A549 (cell line): ENCODE measurements at regions not wholly inside any gene's neighbourhood (a gene's known extent, or its start where the extent isn't known, plus 50 kb on each side); places are given as distances from the start of the nearest gene placed in this dataset.

Experiments
- ATAC-seq, 2 experiments: fragments of 200-7000 bp in 1 of 2; fragments of >200 bp in 1 of 2; cut with Nextera tagmentation in 1 of 2; cut with Tn5 transposase in 1 of 2; 3 replicates each; pipeline versions ENCODE4 v1.8.0 to v1.9.1; 2018 to 2020; ENCODE audit warnings: mild to moderate bottlenecking in 1 of 2, moderate library complexity in 1 of 2
- CTCF ChIA-PET: fragments of 300-600 bp; sonication (Branson Sonifier 250); formaldehyde crosslinking; extraction: SDS; loops from one replicate; lab custom pipeline; 2021; ENCODE audit warnings: antibody characterized with exemption, inconsistent platforms; lab: Yijun Ruan, JAX
- POLR2A ChIA-PET: fragments of 350-600 bp; formaldehyde crosslinking; extraction: SDS; loops from one replicate; lab custom pipeline; 2021; ENCODE audit warnings: antibody characterized with exemption, inconsistent platforms; lab: Yijun Ruan, JAX
- DNase-seq, 2 experiments: peaks; one replicate each; pipeline versions ENCODE4 v3.0.0 to v3.0.0-alpha.2; 2011 to 2016; ENCODE audit warnings: low read depth in 1 of 2, low spot score in 1 of 2
- FAIRE-seq: peaks from 2 replicates; lab custom pipeline; 2011; peaks lifted over from hg19 to GRCh38; lab: Jason Lieb, UNC
- H3K27ac ChIP-seq, 2 experiments: fragments of >200 bp; sonication (Bioruptor Twin); formaldehyde crosslinking; 3 replicates each; pipeline ENCODE4 v1.5.1; 2016 to 2017
- H3K4me1 ChIP-seq: fragments of >200 bp; sonication (Bioruptor Twin); formaldehyde crosslinking; 3 replicates; pipeline ENCODE4 v1.6.1; 2016
- H3K4me2 ChIP-seq: fragments of >200 bp; sonication (Bioruptor Twin); formaldehyde crosslinking; 3 replicates; pipeline ENCODE4 v1.6.1; 2016
- H3K4me3 ChIP-seq: fragments of >200 bp; sonication (Bioruptor Twin); formaldehyde crosslinking; 3 replicates; pipeline ENCODE4 v1.5.1; 2016
- H3K9me3 ChIP-seq: fragments of >200 bp; sonication (Bioruptor Twin); formaldehyde crosslinking; 3 replicates; pipeline ENCODE4 v1.6.1; 2016
- CEBPB ChIP-seq, 2 experiments: fragments of >200 bp in 1 of 2; sonication (Bioruptor Twin) in 1 of 2; formaldehyde crosslinking in 1 of 2; IDR thresholded peaks; 2 replicates each; pipeline ENCODE4 v1.6.1; 2012 to 2016
- CHD2 ChIP-seq: fragments of 150-350 bp; IDR thresholded peaks from 2 replicates; pipeline ENCODE4 v1.6.1; 2014; ENCODE audit warnings: low read length; ENCODE audit not compliant: partially characterized antibody
- FOXS1 ChIP-seq: fragments of 250-450 bp; sonication (Bioruptor Pico); IDR thresholded peaks from 2 replicates; pipeline ENCODE4 v1.5.0; 2020; ENCODE audit warnings: mild to moderate bottlenecking, moderate library complexity
- GATA3 ChIP-seq: IDR thresholded peaks from 2 replicates; pipeline ENCODE4 v1.6.1; 2012; ENCODE audit warnings: borderline replicate concordance
- HEYL ChIP-seq: fragments of 250-450 bp; sonication (Bioruptor Pico); IDR thresholded peaks from 2 replicates; pipeline ENCODE4 v1.8.0; 2021; ENCODE audit warnings: mild to moderate bottlenecking, moderate library complexity
- HOXB13 ChIP-seq: fragments of 250-450 bp; sonication (Bioruptor Pico); IDR thresholded peaks from 2 replicates; pipeline ENCODE4 v1.5.0; 2020; ENCODE audit warnings: low read depth, mild to moderate bottlenecking, moderate library complexity
- JUNB ChIP-seq: fragments of >200 bp; sonication (Bioruptor Twin); formaldehyde crosslinking; IDR thresholded peaks from 2 replicates; pipeline ENCODE4 v1.6.1; 2016
- NFE2L2 ChIP-seq: fragments of 150-350 bp; conservative IDR thresholded peaks from 2 replicates; pipeline ENCODE4 v1.6.1; 2014; ENCODE audit warnings: low read length
- NPAS2 ChIP-seq: fragments of 250-450 bp; sonication (Bioruptor Pico); IDR thresholded peaks from 2 replicates; pipeline ENCODE4 v1.8.0; 2022; ENCODE audit warnings: mild to moderate bottlenecking, moderate library complexity, borderline replicate concordance
- NR3C1 ChIP-seq: fragments of >200 bp; sonication (Bioruptor Twin); formaldehyde crosslinking; IDR thresholded peaks from 3 replicates; pipeline ENCODE4 v1.6.1; 2017
- POLR2AphosphoS2 ChIP-seq: conservative IDR thresholded peaks from 2 replicates; pipeline ENCODE4 v1.6.1; 2012; ENCODE audit warnings: low read length, improper control_type of control experiment, inconsistent platforms
- RAD21 ChIP-seq, 2 experiments: fragments of >200 bp in 1 of 2; sonication (Bioruptor Twin) in 1 of 2; formaldehyde crosslinking in 1 of 2; IDR thresholded peaks in 1 of 2; conservative IDR thresholded peaks in 1 of 2; 2 replicates in 1 of 2; 3 replicates in 1 of 2; pipeline ENCODE4 v1.6.1; 2012 to 2018; ENCODE audit warnings: inconsistent platforms in 1 of 2
- SREBF2 ChIP-seq: fragments of 450-650 bp; IDR thresholded peaks from 2 replicates; pipeline ENCODE4 v1.6.1; 2014; ENCODE audit warnings: mild to moderate bottlenecking, moderate library complexity
- TP53 ChIP-seq: fragments of 250-450 bp; sonication (Bioruptor Pico); IDR thresholded peaks from 2 replicates; pipeline ENCODE4 v1.5.0; 2021; ENCODE audit warnings: mild to moderate bottlenecking, moderate library complexity
- ZC3H11A ChIP-seq: fragments of 450-650 bp; IDR thresholded peaks from 2 replicates; pipeline ENCODE4 v1.6.1; 2014; ENCODE audit warnings: antibody characterized with exemption, mild to moderate bottlenecking
- ZNF302 ChIP-seq: fragments of 250-450 bp; sonication (Bioruptor Pico); IDR thresholded peaks from 2 replicates; pipeline ENCODE4 v1.9.0; 2021; ENCODE audit warnings: inconsistent platforms, mild to moderate bottlenecking, moderate library complexity
- WGBS: methylation state at CpG from one replicate; pipeline ENCODE4 v1.1.6; 2017; ENCODE audit errors: missing lambda C conversion rate; 5-methylcytosine and 5-hydroxymethylcytosine counted together
- TF ChIP-seq, protein P1 (sequence below): IDR thresholded peaks from 2 replicates; pipeline ENCODE4 v1.6.1; 2012; ENCODE audit warnings: low read depth, borderline replicate concordance
- TF ChIP-seq, protein P2 (sequence below): fragments of >200 bp; sonication (Bioruptor Twin); formaldehyde crosslinking; IDR thresholded peaks from 3 replicates; pipeline ENCODE4 v1.6.1; 2016
- TF ChIP-seq, protein P3 (sequence below): fragments of 250-450 bp; sonication (Bioruptor Pico); IDR thresholded peaks from 2 replicates; pipeline ENCODE4 v1.5.0; 2021; ENCODE audit warnings: mild to moderate bottlenecking, moderate library complexity, borderline replicate concordance
- TF ChIP-seq, protein P4 (sequence below): fragments of >200 bp; sonication (Bioruptor Twin); formaldehyde crosslinking; IDR thresholded peaks from 2 replicates; pipeline ENCODE4 v1.6.1; 2016
- TF ChIP-seq, protein P5 (sequence below): fragments of 150-350 bp; IDR thresholded peaks from 2 replicates; pipeline ENCODE4 v1.6.1; 2014; ENCODE audit warnings: low read depth, mild to moderate bottlenecking, low read length
- TF ChIP-seq, protein P6 (sequence below): IDR thresholded peaks from 2 replicates; pipeline ENCODE4 v1.6.1; 2012
- TF ChIP-seq, protein P7 (sequence below): fragments of 250-450 bp; sonication (Bioruptor Pico); IDR thresholded peaks from 2 replicates; pipeline ENCODE4 v1.5.0; 2020; ENCODE audit warnings: low read depth, mild to moderate bottlenecking, moderate library complexity

DNA sequence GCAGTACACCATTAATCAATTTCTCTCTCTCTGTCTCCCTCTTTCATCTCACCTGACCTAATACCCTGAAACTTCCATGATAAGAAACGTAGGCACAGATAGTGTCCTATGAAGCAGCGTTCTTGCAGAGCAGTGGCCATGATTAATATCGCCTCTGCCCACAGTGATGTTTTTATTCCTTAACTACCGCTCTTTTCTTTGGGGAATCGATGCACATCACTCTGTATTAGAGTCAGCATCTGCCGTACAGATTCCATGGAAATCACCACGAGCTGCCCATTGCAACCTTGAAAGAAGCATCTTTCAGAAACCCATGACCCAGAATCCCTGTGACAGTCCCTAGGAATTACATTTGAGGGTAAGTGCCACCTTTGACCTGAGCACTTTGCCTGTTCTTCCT is 152.0 kb upstream of the ECI2 start (continued):
- TF ChIP-seq NPAS2 (CRISPR knock-in tag) (no peak), JUNB (no peak)
- TF ChIP-seq, all 56 proteins: peak for 0

DNA sequence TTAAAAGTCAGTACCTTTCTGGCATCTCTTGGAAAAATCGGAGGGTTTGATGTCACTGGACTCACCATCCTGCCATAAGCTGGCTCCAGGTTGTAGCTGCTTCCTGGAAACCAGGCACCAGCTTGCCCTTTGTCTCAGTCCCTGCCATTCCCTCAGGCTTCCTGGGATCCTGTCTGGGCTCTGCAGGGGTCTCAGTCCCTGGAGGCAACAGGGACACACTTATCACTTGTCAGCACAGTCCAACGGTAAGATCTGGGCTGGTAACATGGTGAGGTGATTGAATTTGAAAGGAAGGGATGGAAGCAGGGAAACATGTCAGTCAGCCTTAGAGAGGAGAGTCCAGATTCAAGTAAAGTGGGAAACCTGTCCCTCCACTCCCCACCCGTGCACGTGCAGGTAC is 147.6 kb upstream of the ECI2 start:
- POLR2A ChIA-PET, result no interaction called here
- 69% methylated on average over 4 of the region's 4 CpGs for WGBS
- no peak for DNase-seq
- ATAC-seq, result no peak
- Histone ChIP-seq H3K27ac (no peak overlapping the region), H3K4me3 (no peak overlapping the region), H3K9me3 (0 out of 3 replicates have a peak, but pooled peaks cover 4% of the 10 kb centered on the region), H3K4me1 (peaks cover 20% of the 10 kb centered on the region), H3K4me2 (no peak overlapping the region)
- CTCF ChIA-PET, result interaction anchor here (0.6 kb wide), 1 partner anchor 638 kb away, joined by 3 read pairs; no protein-coding TSS in a partner anchor
- FAIRE-seq, result no peak
- TF ChIP-seq, protein P1, sequence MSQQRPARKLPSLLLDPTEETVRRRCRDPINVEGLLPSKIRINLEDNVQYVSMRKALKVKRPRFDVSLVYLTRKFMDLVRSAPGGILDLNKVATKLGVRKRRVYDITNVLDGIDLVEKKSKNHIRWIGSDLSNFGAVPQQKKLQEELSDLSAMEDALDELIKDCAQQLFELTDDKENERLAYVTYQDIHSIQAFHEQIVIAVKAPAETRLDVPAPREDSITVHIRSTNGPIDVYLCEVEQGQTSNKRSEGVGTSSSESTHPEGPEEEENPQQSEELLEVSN, result no peak
- TF ChIP-seq NR3C1 (no peak), TP53 (no peak), NFE2L2 (no peak), JUNB (no peak), NPAS2 (CRISPR knock-in tag) (no peak), CHD2 (no peak), CEBPB (IDR thresholded peaks at IDR 0.05) (no peak), GATA3 (no peak), POLR2AphosphoS2 (no peak)
- TF ChIP-seq, protein P2, sequence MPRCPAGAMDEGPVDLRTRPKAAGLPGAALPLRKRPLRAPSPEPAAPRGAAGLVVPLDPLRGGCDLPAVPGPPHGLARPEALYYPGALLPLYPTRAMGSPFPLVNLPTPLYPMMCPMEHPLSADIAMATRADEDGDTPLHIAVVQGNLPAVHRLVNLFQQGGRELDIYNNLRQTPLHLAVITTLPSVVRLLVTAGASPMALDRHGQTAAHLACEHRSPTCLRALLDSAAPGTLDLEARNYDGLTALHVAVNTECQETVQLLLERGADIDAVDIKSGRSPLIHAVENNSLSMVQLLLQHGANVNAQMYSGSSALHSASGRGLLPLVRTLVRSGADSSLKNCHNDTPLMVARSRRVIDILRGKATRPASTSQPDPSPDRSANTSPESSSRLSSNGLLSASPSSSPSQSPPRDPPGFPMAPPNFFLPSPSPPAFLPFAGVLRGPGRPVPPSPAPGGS, result no peak
- TF ChIP-seq, protein P3, sequence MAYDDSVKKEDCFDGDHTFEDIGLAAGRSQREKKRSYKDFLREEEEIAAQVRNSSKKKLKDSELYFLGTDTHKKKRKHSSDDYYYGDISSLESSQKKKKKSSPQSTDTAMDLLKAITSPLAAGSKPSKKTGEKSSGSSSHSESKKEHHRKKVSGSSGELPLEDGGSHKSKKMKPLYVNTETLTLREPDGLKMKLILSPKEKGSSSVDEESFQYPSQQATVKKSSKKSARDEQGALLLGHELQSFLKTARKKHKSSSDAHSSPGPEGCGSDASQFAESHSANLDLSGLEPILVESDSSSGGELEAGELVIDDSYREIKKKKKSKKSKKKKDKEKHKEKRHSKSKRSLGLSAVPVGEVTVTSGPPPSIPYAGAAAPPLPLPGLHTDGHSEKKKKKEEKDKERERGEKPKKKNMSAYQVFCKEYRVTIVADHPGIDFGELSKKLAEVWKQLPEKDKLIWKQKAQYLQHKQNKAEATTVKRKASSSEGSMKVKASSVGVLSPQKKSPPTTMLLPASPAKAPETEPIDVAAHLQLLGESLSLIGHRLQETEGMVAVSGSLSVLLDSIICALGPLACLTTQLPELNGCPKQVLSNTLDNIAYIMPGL (CRISPR knock-in tag), result no peak
- TF ChIP-seq, protein P4, sequence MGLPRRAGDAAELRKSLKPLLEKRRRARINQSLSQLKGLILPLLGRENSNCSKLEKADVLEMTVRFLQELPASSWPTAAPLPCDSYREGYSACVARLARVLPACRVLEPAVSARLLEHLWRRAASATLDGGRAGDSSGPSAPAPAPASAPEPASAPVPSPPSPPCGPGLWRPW, result no peak

DNA sequence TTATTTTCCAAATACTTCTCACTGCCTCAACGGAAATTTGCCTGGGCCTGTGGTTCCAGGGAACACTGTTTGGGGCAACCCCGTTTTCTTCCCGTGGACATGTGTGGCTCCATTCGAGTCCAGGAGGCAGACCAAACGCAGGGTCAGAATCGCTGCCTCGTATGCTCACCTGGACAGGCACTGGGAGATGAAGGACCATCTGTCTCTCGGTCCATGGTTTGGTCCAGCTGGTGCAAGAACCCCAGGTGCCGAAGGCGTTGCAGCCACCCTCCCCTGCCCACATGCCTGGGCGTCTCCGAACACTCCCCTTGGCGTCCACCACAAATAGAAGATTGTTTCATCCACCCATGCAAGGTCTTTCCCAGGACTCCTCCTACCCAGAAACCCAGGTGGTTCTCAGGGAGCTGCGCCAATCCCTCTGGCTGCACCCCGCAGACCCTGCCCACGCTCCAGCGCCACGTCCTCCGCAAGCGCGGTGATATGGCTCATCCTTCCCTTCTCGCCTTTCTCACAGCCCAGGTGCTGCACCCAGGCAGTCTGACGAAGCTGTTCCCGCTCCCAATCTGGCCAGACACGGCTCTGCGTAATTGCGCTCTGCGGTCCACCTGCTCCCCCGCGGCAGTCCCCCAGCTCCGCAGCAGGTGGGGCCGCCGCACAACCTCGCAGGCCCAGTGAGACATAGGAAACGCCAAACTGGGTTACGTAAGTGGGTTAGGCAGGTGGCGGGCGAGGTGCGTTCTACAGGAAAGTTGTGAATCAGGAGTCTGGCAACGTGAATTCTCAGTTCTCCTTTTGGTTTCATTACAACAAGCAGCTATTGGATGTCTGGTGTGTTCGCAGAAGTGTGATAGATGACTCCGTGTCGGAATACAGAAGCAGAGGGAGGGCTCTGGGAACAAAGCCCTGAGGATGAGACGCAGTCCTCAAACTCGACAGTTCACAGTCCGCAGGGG is 146.2 kb upstream of the ECI2 start:
- ATAC-seq (peak in 1 of 2 experiments; percentile 40; a peak in 1 of 6 replicates), DNase-seq (no peak), FAIRE-seq (no peak)
- POLR2A ChIA-PET, result no interaction called here
- peaks cover 20% of the 10 kb centered on the region for H3K4me1 ChIP-seq
- WGBS, result 72% methylated on average over 36 of the region's 46 CpGs
- TF ChIP-seq CHD2 (no peak), NFE2L2 (no peak), ZNF302 (CRISPR knock-in tag) (no peak), FOXS1 (CRISPR knock-in tag) (no peak), TP53 (no peak), SREBF2 (no peak), HOXB13 (CRISPR knock-in tag) (no peak), RAD21 (conservative IDR thresholded peaks at IDR 0.05 in 1 of 2, IDR thresholded peaks at IDR 0.05 in 1 of 2) (no peak), HEYL (CRISPR knock-in tag) (no peak), ZC3H11A (no peak)
- TF ChIP-seq, protein P2, result no peak
- TF ChIP-seq, protein P5, sequence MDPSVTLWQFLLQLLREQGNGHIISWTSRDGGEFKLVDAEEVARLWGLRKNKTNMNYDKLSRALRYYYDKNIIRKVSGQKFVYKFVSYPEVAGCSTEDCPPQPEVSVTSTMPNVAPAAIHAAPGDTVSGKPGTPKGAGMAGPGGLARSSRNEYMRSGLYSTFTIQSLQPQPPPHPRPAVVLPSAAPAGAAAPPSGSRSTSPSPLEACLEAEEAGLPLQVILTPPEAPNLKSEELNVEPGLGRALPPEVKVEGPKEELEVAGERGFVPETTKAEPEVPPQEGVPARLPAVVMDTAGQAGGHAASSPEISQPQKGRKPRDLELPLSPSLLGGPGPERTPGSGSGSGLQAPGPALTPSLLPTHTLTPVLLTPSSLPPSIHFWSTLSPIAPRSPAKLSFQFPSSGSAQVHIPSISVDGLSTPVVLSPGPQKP, result no peak
- TF ChIP-seq, protein P6, sequence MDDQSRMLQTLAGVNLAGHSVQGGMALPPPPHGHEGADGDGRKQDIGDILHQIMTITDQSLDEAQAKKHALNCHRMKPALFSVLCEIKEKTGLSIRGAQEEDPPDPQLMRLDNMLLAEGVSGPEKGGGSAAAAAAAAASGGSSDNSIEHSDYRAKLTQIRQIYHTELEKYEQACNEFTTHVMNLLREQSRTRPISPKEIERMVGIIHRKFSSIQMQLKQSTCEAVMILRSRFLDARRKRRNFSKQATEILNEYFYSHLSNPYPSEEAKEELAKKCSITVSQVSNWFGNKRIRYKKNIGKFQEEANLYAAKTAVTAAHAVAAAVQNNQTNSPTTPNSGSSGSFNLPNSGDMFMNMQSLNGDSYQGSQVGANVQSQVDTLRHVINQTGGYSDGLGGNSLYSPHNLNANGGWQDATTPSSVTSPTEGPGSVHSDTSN, result no peak
- TF ChIP-seq, protein P4, result no peak
- TF ChIP-seq, protein P7, sequence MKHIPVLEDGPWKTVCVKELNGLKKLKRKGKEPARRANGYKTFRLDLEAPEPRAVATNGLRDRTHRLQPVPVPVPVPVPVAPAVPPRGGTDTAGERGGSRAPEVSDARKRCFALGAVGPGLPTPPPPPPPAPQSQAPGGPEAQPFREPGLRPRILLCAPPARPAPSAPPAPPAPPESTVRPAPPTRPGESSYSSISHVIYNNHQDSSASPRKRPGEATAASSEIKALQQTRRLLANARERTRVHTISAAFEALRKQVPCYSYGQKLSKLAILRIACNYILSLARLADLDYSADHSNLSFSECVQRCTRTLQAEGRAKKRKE (CRISPR knock-in tag), result no peak
- TF ChIP-seq, all 56 proteins: peak for 0
- H3K4me3 ChIP-seq, result no peak overlapping the region
- 0 out of 3 replicates have a peak, but pooled peaks cover 4% of the 10 kb centered on the region for H3K9me3 ChIP-seq
- CTCF ChIA-PET, result interaction anchor here (1.5 kb wide), 1 partner anchor 14 kb away, joined by 3 read pairs; no protein-coding TSS in a partner anchor
- peak overlapping the region; percentile 74 for H3K4me2 ChIP-seq
- H3K27ac ChIP-seq, result peak overlapping the region; percentile 56 to 77
